IPS-15b (cell line): ENCODE measurements at regions not wholly inside any gene's neighbourhood (a gene's known extent, or its start where the extent isn't known, plus 50 kb on each side); places are given as distances from the start of the nearest gene placed in this dataset.

Experiments used
- H3K27me3 ChIP-seq: one replicate; pipeline ENCODE4 v1.6.1; 2013; ENCODE audit warnings: low read length; ENCODE audit not compliant: control insufficient read depth, insufficient read depth
- H3K36me3 ChIP-seq: one replicate; pipeline ENCODE4 v1.6.1; 2013; ENCODE audit warnings: low read length; ENCODE audit not compliant: control insufficient read depth, insufficient read depth
- H3K4me1 ChIP-seq: one replicate; pipeline ENCODE4 v1.6.1; 2013; ENCODE audit warnings: mild to moderate bottlenecking, low read length; ENCODE audit not compliant: control insufficient read depth, insufficient read depth
- H3K4me3 ChIP-seq: one replicate; pipeline ENCODE4 v1.5.1; 2013; ENCODE audit warnings: low read depth, low read length
- H3K9ac ChIP-seq: one replicate; pipeline ENCODE4 v1.6.1; 2013; ENCODE audit warnings: low read depth, mild to moderate bottlenecking, low read length
- H3K9me3 ChIP-seq: one replicate; pipeline ENCODE4 v1.6.1; 2013; ENCODE audit warnings: mild to moderate bottlenecking, low read length; ENCODE audit not compliant: control insufficient read depth, insufficient read depth

DNA sequence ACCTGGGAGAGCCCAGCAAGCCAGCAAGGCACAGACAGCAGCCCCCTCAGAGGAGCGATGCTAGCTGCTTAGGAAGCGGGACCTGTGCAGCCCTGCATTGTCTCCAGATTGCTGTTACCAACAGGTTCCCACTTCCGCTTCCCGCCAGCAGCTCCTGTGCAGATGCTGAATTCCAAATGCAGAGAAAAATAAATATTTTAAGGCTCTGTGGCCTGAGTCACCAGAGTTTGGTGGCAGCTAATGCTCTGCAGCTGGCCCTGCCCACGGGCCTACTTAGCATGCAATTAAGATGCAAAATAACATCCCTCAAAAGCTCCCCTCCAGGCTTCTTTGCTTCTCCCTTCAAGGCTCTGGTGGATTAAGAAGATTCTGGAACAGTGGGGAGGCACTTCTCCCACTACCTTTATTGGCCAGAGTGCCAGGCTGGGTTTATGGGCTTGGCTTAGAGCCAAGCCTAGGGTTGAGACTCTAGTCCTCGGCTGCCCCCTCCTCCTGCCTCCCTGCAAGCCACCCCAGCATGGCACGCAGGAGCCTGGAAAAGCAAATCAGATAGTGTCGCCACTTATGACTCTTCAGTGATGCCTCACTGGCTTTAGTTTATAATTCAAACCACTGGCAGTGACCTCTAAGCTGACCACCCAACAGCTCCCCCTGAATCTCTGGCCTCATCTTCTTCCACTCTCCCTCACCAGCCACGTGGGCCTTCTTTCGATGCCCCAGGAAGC, 207.1 kb upstream of the ZC3H12A start:
- Histone ChIP-seq H3K9ac (no peak overlapping the region), H3K9me3 (no peaks in the 10 kb centered on the region), H3K36me3 (no peaks in the 10 kb centered on the region), H3K4me1 (peaks cover 6% of the 10 kb centered on the region), H3K27me3 (no peaks in the 10 kb centered on the region), H3K4me3 (no peak overlapping the region)

DNA sequence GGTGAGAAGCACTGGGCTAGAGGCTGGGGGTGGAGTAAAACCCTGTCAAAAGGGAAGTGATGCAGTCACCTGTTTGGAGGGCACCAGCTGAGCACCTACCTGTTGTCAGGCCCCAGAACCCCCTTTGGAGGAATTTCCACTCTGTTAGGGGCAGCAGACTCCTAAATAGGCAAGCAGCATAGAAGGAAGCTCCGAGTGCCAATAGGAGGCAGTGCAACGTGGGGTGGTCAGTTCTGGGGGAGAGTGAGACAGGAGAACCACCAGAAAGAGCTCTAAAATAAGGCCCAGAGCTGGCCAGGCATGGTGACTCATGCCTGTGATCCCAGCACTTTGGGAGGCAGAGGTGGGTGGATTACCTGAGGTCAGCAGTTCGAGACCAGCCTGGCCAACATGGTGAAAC, 203.7 kb upstream of the ZC3H12A start:
- Histone ChIP-seq H3K4me1 (peaks cover 20% of the 10 kb centered on the region), H3K36me3 (no peaks in the 10 kb centered on the region), H3K9ac (no peak overlapping the region), H3K9me3 (no peaks in the 10 kb centered on the region), H3K27me3 (no peaks in the 10 kb centered on the region), H3K4me3 (no peak overlapping the region)

DNA sequence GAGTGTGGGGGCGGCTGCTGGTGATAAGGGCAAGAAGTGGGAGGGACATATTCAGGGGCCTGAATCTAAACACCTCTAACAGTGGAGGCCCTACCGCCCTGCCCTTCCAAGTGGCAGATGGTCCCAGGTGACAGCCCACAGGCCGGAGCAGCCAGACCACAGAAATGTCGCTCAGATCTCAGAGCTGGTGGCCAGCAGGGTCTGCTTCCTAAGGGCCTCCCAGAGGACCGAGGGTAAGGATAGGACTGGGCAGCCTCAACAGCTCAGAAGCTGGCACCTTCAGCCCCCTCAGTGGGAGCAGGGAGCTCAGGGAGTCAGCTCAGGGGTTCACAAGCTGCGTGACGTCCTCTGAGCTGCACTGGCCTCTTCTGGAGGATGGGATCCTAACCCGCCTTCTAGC, 201.8 kb upstream of the ZC3H12A start:
- no peak overlapping the region for H3K9ac ChIP-seq
- H3K9me3 ChIP-seq = no peaks in the 10 kb centered on the region
- H3K36me3 ChIP-seq = no peaks in the 10 kb centered on the region
- peaks cover 14% of the 10 kb centered on the region for H3K4me1 ChIP-seq
- no peak overlapping the region for H3K4me3 ChIP-seq
- H3K27me3 ChIP-seq = no peaks in the 10 kb centered on the region

DNA sequence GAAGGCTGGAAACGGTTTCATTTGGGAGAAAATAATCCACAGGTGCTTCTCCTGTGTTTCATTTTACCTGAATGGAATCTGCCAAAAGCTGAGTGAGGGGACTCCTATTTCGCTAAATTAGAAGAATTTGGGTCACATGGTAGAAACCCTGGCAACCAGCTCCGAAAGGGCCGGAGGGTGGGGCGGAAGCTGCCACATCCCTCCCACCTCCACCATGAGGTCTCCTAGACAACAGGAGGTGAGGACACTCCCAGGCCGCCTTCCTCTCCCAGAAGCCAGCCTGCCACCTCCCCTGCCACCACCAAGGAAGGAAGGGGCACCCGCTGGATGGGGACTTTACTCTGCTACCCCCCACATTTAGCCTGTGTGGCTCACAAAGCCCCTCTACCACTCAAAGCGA, 199.9 kb upstream of the ZC3H12A start:
- no peak overlapping the region for H3K9ac ChIP-seq
- H3K4me3 ChIP-seq = no peak overlapping the region
- no peaks in the 10 kb centered on the region for H3K36me3 ChIP-seq

DNA sequence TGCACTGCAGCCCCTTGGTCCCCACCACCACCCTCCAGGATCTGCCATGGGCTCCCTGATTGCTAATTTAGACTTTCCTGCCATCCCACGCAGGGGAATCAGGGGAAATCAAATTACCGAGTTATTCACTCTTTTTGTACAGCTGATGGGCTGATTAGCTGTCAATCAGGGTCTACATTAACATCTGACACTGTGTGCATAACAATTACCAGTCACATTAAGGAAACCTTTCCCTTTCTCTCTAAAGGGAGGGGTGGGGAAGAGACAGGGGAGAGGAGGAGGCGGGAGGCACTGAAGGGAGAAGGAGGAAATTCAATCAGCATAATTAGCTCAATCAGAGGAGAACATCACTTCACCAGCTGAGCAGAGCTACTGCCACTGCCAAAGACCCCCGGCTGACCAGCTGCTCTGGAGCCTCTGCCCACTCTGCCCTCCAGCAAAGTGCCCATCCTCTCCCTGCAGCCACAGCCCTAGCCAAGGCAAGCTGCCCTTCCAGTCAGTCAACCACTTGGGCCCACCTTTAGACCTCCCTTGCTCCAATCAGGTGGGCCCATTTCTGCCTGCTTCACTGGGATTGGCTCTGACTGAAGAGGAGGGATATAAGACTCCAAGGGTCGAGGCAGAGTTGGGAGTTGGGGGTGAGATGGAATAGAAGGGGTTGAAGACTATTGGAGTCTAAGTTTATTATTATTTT, 199.3 kb upstream of the ZC3H12A start:
- Histone ChIP-seq H3K27me3 (no peaks in the 10 kb centered on the region), H3K9me3 (no peaks in the 10 kb centered on the region), H3K36me3 (no peaks in the 10 kb centered on the region), H3K4me3 (no peak overlapping the region), H3K4me1 (peaks cover 14% of the 10 kb centered on the region), H3K9ac (no peak overlapping the region)

More for the DNA sequence above, 199.9 kb upstream of the ZC3H12A start:
- Histone ChIP-seq H3K27me3 (no peaks in the 10 kb centered on the region), H3K4me1 (peaks cover 14% of the 10 kb centered on the region), H3K9me3 (no peaks in the 10 kb centered on the region)

DNA sequence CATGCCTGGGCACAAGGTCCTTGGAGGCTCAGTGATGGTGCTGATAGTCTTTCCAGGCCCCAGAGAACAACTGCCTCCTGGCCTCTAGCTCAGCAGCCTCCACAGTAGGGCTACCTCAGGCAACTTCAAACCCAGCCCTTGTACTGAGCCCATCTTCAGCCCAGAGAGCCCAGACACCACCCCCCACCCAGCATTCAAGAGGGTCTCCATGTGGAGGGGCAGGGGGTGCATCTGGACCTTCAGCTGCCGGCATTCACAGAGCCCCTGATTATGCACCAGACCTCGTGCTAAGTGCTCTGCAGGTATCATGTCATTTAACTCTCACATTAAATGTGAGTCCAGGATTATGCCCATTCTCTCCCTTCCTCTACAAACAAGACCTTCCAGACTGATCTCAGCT, 197.0 kb upstream of the ZC3H12A start:
- Histone ChIP-seq H3K27me3 (no peaks in the 10 kb centered on the region), H3K36me3 (no peaks in the 10 kb centered on the region), H3K9ac (no peak overlapping the region), H3K9me3 (no peaks in the 10 kb centered on the region), H3K4me3 (no peak overlapping the region), H3K4me1 (peaks cover 14% of the 10 kb centered on the region)

DNA sequence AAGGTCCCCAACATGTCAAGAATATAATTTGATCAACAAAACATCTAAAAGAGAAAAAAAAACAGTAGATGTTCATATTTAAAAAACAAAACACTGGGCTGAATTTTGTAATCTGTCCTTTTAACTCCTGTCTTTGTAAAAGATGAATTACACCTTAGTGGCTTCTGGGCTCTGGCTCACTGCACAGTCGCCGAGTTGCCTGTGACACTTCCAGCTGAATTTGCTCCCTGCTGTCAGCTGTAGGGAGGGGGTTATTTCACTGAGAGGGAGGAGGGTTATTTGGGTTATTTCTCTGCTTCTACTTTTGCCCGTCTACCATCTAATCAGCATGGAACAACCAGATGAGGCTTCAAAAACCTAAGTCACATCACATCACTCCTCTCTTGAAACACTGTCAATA, 193.0 kb upstream of the ZC3H12A start:
- Histone ChIP-seq H3K36me3 (no peaks in the 10 kb centered on the region), H3K27me3 (no peaks in the 10 kb centered on the region), H3K4me3 (no peak overlapping the region), H3K9ac (no peak overlapping the region), H3K4me1 (no peaks in the 10 kb centered on the region), H3K9me3 (no peaks in the 10 kb centered on the region)

DNA sequence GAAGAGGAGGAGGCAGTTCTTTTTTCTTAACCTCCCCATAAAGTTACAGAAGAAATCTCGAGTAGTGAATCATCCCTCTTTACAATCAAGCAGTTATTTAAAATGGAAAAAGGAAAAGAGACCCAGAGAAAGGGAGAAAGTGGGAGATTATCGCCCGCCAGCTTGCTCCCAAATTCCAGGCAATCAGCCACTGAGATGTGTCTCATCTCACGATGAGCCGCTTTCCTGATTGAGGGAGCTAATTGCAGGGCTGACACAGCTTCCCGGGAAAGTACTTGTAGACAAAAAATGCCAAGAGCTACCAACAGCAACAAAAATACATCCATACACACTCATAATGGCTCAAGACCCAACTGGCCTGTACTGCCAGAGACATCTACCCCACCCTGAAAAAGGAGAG, 191.6 kb upstream of the ZC3H12A start:
- H3K36me3 ChIP-seq = no peaks in the 10 kb centered on the region
- no peaks in the 10 kb centered on the region for H3K27me3 ChIP-seq
- H3K9me3 ChIP-seq = no peaks in the 10 kb centered on the region
- no peaks in the 10 kb centered on the region for H3K4me1 ChIP-seq
- H3K4me3 ChIP-seq = no peak overlapping the region
- H3K9ac ChIP-seq = no peak overlapping the region

DNA sequence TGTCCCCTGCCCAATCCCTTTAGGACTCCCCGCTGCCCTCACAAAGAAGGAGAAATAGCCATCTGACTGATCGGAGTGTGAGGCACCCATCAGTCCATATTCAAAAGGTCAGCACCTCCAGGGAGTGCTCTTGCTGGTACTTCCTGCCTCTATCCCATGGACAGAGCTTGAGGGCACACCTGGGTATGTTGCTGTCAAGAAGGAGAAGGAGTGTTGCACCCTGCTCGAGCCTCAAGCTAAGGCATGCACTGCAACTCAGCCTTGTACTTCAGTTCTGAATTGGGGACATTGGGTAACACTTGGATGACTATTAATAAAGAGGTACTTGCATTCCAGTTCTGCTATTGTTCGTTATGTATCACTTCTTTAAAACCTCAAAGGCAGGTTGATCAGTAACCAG, 190.3 kb upstream of the ZC3H12A start:
- Histone ChIP-seq H3K4me1 (no peaks in the 10 kb centered on the region), H3K27me3 (no peaks in the 10 kb centered on the region), H3K36me3 (no peaks in the 10 kb centered on the region), H3K9me3 (no peaks in the 10 kb centered on the region), H3K4me3 (no peak overlapping the region), H3K9ac (no peak overlapping the region)

DNA sequence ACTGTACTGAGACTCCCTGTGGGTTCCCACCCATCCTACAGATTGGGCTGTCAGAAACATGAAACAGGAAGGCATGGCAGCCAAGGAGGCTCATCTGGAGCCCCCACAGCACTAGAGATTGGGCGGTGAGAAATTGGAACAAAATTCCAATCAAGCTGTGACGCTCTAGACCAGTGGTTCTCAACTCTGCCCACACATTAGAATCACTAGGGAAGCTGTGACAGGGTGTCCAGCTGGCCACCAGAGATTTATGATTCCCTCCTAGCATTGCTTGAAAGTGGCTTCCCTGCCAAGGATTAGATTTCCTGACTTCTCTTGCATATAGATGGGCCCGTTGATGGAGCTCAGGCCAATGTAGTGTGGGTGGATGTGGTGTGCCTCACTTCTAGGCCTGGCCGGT, 187.5 kb upstream of the ZC3H12A start:
- H3K9me3 ChIP-seq = no peaks in the 10 kb centered on the region

DNA sequence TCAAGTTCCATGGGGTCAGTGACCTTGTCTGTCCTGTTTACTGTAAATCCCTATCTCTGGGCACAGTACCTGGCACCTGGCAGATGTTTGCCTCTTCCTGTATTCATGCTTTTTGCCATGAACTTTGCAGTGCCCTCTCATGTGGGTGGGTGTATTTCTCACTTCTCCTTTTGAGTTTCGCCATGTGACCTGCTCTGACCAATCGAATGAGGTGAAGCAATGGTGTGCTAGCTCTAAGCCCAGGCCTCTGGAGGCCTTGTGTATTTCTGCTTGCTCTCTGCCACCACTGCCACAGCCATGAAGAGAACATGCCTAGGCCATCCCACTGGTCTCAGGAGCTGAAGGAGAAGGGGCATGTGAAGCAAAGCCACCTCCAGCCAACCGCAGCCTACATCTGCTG, 185.5 kb upstream of the ZC3H12A start:
- Histone ChIP-seq H3K4me1 (no peaks in the 10 kb centered on the region), H3K36me3 (no peaks in the 10 kb centered on the region), H3K9ac (no peak overlapping the region), H3K4me3 (no peak overlapping the region), H3K9me3 (no peaks in the 10 kb centered on the region), H3K27me3 (peaks cover 5% of the 10 kb centered on the region)

More for the DNA sequence above, 187.5 kb upstream of the ZC3H12A start:
- H3K4me1 ChIP-seq = no peaks in the 10 kb centered on the region
- no peaks in the 10 kb centered on the region for H3K36me3 ChIP-seq
- H3K9ac ChIP-seq = no peak overlapping the region
- peaks cover 5% of the 10 kb centered on the region for H3K27me3 ChIP-seq
- H3K4me3 ChIP-seq = no peak overlapping the region

DNA sequence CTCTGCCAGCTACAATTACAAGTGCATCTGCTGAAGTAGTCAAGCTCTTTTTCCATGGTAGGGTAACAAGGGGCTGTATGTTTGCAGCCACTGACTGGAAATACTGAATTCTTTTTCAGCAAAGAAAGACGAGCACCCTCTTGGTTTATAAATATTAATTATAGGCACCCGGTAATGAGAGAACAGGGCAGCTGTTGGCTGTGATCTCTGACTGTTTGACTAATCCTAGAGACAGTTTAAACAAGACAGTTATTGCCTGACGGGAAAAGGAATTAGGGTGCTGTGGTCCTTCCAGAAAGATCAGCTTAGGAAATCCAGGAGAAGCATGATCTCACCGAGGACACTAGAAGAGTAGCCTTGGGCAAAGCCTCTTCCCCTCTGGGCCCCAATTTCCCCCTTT, 183.7 kb upstream of the ZC3H12A start:
- no peaks in the 10 kb centered on the region for H3K9me3 ChIP-seq
- no peak overlapping the region for H3K4me3 ChIP-seq
- H3K27me3 ChIP-seq = peaks cover 5% of the 10 kb centered on the region
- H3K36me3 ChIP-seq = no peaks in the 10 kb centered on the region
- no peaks in the 10 kb centered on the region for H3K4me1 ChIP-seq
- no peak overlapping the region for H3K9ac ChIP-seq
